GM18909 (cell line): ENCODE measurements at regions not wholly inside any gene's neighbourhood (a gene's known extent, or its start where the extent isn't known, plus 50 kb on each side); places are given as distances from the start of the nearest gene placed in this dataset.
"Not testable (repeated sequence)": the region's sequence is repeated elsewhere in the genome, so short reads cannot be mapped to it uniquely, and the experiment has no call there.

ENCODE experiments used
- ATAC-seq: cut with Tn5 transposase; IDR thresholded peaks from one replicate; pipeline ENCODE4 v1.9.1; 2021; ENCODE audit warnings: mild to moderate bottlenecking; ENCODE audit not compliant: unreplicated experiment, poor library complexity

- ATAC-seq, result not testable (repeated sequence)
Measured at GRCh38 chr10:8367672-8368411, 313.4 kb downstream of the GATA3 start.

DNA sequence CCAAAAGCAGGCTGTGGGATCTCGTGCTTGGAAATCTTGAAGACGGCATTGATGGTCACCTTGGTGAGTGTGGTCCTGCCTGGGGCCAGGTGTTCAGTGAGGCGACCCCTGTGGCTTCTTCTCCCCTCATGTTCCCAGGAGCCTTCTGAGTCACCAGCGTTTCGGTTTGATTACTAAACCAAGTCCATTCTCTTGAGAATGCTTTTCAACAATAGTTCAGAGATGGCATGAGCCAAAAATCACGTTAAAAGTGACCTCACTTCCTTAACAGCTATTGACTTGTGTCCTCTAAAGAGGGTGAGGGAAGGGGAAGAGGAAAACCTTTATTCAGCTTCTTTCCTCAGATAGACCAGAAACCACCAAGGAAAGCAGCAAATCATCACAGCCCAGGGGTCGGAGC is 315.2 kb downstream of the GATA3 start:
- ATAC-seq, result peak; percentile 77

- no peak for ATAC-seq
Measured at GRCh38 chr10:8374334-8374733, 319.8 kb downstream of the GATA3 start.

- no peak for ATAC-seq
Measured at GRCh38 chr10:8375137-8375536, 320.6 kb downstream of the GATA3 start.

DNA sequence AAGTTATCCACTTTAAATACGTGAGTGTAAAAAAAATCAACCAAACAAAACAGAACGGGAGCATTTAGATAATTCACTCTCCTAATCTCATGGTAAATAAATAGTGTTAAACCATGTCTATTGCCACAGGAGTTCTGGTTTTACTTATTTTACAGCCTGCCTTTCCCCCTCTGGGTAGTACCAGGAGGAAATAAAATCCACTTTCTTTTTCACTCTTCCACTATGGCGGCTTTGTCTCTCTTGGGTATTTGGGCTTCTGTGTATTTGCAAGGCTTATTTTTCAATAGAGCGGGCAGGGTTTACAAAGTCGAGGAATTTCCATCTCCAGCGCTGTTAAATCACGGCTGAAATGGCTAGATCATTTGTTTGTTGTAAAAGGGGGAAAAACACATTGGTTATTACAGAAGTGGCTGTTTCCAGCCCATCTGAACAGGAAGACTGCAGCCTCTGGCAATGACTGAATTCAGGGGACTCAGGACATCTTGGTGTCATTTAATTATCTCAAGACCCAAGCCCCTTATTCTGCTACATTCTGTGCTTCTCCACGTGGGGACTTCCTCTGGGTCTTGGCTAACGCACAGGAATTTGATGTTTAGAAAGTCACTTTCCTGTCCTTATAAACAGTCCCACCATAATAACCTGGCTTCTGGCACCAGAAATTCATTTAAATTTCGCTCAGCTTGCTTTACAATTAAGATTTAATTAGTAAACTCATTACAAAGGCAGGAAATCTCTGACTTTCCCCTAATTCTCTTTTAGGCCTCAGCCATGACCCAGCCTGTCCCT is 323.9 kb downstream of the GATA3 start:
- ATAC-seq, result no peak

GRCh38 chr10:8379906-8380832 is 325.7 kb downstream of the GATA3 start:
- ATAC-seq, result no peak

- ATAC-seq, result no peak
Measured at GRCh38 chr10:8380833-8381496, 326.5 kb downstream of the GATA3 start.

GRCh38 chr10:8386781-8387180 is 332.3 kb downstream of the GATA3 start:
- no peak for ATAC-seq

DNA sequence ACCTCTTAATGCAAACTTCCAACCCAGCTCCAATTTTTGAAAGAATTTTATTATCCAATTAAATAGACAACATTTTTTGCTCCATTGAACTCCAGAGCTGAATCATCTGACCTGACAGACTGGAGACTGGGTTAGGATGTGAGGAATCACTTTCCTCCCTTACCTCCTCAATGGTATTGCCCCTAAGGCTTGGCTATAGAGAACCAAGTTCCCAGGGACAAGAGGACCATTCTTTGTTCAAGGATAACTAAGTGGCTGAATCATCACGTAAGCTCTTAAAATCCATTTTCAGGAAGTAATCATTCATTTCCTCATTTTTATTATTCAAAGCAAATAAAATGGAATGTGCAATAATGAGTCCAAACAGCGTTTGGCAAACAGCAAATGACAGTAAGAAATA is 335.1 kb downstream of the GATA3 start:
- no peak for ATAC-seq

- no peak for ATAC-seq
Measured at GRCh38 chr10:8392216-8392615, 337.7 kb downstream of the GATA3 start.

GRCh38 chr10:8393531-8393930 is 339.0 kb downstream of the GATA3 start:
- no peak for ATAC-seq

GRCh38 chr10:8396675-8397074 is 342.2 kb downstream of the GATA3 start:
- ATAC-seq, result no peak

- no peak for ATAC-seq
Measured at GRCh38 chr10:8398771-8399170, 344.3 kb downstream of the GATA3 start.

GRCh38 chr10:8400151-8400550 is 345.7 kb downstream of the GATA3 start:
- ATAC-seq, result no peak

DNA sequence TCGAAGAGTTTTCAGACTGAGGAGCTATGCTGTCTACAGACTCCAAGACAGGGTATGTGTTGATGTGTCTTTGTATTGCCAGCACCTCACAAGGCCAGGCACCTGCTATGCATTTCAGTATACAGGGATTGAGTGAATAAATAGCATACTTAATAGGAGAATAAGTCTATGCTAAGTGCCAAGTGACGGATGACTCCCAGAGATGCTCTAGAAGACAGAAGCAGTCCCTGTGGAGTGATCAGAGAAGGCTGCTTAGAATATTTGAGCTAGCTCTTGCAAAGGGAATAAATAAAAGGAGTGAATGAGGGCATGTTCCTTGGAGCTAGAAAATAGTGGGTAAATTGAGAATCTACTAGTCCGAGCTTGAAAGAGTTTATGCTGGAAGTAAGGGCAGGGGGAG is 346.4 kb downstream of the GATA3 start:
- ATAC-seq, result no peak

DNA sequence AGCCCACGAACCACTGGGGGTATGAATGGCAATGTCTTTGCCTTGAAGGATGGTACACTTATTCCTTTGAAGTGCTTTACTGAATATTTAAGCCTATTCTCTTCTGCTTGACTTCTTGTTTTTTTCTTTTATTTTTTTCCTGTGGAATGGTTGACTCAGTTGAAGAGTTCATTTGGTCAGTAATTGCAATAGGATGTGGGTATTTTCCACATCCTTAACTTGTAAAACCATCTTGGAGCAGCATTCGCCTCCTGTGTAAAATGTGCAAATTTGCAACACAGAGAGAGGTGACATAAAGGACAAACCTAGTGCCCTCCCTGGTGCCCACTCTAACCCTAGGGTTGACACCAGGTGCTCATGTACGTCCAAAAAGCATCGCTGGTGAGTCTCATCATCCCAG is 347.0 kb downstream of the GATA3 start:
- no peak for ATAC-seq

- ATAC-seq, result no peak
Measured at GRCh38 chr10:8402576-8402975, 348.1 kb downstream of the GATA3 start.

DNA sequence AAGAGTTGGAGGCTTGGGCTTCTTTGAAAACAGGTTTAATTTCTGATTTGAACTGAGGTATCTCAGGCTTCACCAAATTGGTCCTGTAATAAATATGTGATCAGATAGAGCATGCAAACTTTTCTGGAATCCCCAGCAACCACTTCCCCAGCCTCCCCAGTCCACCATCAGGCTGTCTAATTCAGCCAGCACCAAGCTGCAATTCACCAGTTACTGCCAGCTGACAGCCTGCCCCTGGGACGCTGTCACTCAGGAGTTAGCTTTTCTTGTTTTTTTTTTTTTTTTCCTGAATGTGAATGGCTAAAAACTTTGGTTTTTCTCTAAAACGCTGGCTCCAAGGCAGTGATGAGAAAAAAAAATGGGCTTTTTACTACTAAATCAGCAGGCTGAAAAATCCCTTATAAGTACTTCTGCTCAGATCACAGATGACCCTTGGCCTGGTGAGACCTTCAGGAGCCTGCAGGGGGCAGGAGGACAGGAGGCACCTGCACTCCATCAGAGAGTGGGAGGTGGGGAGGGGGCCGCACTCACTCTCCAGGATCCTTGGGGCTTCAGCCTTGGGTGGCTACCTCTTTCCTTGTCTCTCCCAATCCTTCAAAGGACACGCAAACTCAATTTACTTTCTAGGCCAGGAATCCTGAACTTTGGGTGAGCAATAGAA is 349.4 kb downstream of the GATA3 start:
- no peak for ATAC-seq

DNA sequence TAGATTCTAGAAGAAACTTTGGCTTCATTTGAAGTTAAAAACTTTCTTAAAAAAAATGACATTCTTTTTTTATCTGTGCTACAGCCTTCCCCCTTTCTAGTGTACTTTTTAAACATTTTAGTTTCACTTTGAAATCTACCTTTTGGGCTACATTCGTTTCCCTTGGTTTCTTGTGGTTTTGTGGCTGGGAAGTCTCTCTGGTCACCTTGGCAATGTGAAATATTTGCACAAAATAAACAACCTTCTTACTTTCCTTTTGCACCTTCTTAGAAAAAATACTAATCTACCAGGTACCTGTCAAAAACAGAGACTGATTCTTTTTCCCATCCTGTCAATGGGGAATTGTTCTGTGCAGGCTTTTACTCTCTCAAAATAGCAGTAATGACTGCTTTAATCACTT is 350.2 kb downstream of the GATA3 start:
- ATAC-seq, result peak; percentile 79

- no peak for ATAC-seq
Measured at GRCh38 chr10:8405596-8405995, 351.1 kb downstream of the GATA3 start.
